ENCODE measurements at regions not wholly inside any gene's neighbourhood (a gene's known extent, or its start where the extent isn't known, plus 50 kb on each side); places are given as distances from the start of the nearest gene placed in this dataset.

DNA sequence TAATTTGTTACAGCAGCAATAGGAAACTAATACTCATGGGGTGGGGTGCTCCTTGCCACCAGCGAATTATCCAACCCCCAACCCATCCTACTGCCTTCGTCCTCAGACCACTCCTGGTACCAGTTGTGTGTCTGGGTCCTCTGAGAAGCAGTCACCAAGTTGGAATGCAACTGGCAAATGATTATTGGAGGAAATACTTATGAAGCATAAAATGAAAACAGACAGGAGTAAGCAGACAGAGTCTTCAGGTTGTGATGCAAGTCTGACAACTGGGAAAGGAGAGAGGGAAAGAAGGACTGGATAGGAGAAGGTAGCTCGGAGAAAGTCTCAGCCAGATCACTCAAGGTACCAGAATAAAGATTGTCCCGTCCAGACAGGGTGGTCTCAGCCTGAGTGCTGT lies 181.1 kb upstream of the ARID2 start:
- no peak for DNase-seq (ENCODE audit: low read depth in 2 of 3, low spot score in 2 of 3)

- no peak for DNase-seq (ENCODE audit: low read depth in 2 of 3, low spot score in 2 of 3)
These were observed 180.1 kb upstream of the ARID2 start for GRCh38 chr12:45549337-45549902.

GRCh38 chr12:45553204-45553603 lies 176.3 kb upstream of the ARID2 start:
- DNase-seq (ENCODE audit: low read depth in 2 of 3, low spot score in 2 of 3) = no peak

DNA sequence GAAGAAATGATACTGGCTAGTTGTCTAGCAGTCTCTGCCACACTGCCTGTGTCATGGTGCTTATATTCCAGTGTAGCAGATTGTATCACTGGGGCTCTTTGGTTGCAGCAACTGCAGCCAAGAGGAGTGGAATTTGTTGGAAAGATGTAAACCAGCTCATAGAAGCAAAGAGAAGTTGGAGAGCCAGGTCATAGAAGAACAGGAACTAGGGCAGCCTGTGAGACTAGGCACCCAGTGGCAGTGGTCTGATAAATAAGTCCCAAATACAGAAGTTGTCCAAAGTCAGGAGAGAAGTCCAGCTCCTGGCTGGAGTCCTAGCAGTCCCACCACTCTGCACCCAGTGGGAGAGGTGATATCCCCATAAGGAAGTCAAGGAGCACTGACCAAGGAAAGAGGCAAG lies 172.5 kb upstream of the ARID2 start:
- peak in 1 of 3 donors; percentile 16 for DNase-seq (ENCODE audit: low read depth in 2 of 3, low spot score in 2 of 3)

DNA sequence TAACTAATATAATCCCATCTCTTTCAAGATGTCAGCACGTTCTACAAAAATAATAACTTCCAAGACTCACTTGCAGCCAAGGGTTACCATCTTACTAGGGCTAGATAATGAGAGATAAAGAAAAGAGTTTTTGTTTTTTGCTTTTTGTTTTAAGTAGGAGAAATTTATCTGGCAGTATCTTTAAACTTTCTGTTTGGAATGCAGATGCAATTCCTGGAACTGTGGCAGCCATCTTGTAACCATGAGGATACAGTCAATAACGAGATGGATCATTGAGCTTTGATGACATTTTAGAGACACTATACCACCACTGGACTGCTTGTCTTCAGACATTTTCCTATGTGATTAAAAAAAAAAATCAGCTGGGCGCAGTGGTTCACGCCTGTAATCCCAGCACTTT lies 171.2 kb upstream of the ARID2 start:
- no peak for DNase-seq (ENCODE audit: low read depth in 2 of 3, low spot score in 2 of 3)

DNA sequence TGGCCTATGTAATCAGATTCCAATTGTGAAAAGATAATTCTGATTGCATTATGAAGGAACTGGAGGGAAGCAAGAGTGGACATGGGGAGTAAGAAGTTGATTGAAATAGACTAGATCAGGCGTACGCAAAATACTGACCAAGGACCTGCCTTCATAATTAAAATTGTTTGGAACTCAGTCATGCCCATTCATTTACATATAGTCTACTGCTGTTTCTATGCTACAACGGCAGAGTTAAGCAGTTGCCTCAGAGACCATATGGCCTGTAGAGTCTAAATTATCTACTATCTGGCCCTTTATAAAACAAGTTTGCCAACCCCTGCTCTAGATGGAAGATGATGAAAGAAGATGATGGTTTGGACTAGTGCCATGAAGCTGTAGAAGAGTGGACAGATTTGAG lies 170.0 kb upstream of the ARID2 start:
- DNase-seq (ENCODE audit: low read depth in 2 of 3, low spot score in 2 of 3) = no peak

GRCh38 chr12:45560689-45561088 lies 168.8 kb upstream of the ARID2 start:
- no peak for DNase-seq (ENCODE audit: low read depth in 2 of 3, low spot score in 2 of 3)

- no peak for DNase-seq (ENCODE audit: low read depth in 2 of 3, low spot score in 2 of 3)
These were observed 168.0 kb upstream of the ARID2 start for GRCh38 chr12:45561488-45561887.

- no peak for DNase-seq (ENCODE audit: low read depth in 2 of 3, low spot score in 2 of 3)
These were observed 163.9 kb upstream of the ARID2 start for GRCh38 chr12:45565590-45565989.

GRCh38 chr12:45566257-45566656 lies 163.2 kb upstream of the ARID2 start:
- DNase-seq (ENCODE audit: low read depth in 2 of 3, low spot score in 2 of 3) = no peak

GRCh38 chr12:45568808-45569207 lies 160.7 kb upstream of the ARID2 start:
- peak in 1 of 3 donors; percentile 32 for DNase-seq (ENCODE audit: low read depth in 2 of 3, low spot score in 2 of 3)

DNA sequence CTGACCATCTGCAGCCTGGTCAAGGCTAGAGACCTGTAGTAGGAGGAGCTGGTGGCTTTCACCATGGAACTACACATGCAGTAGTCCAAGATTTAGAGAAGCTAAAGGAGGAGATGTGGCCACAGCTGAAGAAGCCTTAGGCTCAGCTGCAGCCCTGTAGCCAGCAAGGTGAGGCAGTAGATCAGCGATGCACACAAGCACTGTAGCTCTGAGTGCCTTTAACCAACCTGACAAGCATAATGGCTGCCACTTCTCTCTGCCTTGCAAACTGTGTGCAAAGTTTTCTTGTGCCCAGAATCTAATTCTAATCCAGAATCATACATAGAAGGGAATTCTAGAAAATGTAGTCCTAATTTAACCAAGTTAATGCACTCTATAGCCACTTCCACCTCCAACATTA lies 159.0 kb upstream of the ARID2 start:
- DNase-seq (ENCODE audit: low read depth in 2 of 3, low spot score in 2 of 3) = no peak

- DNase-seq (ENCODE audit: low read depth in 2 of 3, low spot score in 2 of 3) = no peak
These were observed 157.4 kb upstream of the ARID2 start for GRCh38 chr12:45572114-45572513.

DNA sequence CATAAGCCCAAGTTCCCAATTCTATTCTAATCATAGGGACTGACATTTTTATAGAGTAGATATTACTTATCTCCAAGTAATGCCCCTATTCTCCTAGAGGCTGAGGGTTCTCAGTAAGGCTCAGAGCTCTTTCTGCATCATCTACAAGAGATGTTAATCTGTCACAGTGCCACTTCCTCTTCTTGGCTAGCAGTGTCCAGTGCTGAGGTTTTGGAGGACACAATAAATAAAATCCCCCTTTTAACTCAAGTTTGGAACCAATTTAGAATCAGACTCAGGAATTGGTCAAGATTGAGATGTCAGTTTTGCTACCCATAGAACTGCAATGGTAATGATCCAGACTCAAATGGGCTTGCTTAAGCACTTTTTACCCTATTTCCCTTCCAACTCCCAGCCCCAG lies 154.1 kb upstream of the ARID2 start:
- peak in 1 of 3 donors; percentile 40 for DNase-seq (ENCODE audit: low read depth in 2 of 3, low spot score in 2 of 3)

DNA sequence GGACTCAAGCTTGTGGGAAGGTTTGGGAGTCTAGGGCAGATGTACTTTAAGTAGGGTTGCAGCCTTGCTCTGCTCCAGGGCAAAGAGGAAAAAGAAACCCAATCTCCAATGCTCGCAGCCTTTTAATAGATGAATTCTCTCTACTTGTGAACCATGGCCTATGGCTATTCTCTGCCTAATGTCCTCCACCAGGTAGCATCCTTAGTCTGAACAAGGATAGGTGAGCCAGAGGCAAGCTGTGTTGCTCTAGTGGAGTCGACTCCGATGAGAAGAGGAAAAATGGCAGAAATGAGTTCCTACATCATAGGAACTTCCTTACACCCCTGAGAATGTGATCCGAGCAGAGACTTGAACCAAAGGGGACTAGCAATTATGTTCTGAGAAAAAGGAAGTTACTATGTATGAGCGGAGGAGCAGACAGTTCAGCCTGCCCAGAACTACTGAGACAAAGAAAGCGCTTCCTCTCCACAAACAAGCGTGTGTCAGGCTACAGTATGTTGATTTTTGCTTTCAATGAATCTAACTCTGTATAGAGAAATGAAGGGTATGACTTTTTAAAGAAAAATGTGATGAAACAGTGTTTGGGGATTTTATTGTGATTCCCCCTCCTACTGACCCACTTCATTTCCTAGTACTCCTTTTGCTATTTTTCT lies 153.6 kb upstream of the ARID2 start:
- DNase-seq (ENCODE audit: low read depth in 2 of 3, low spot score in 2 of 3) = peak in 2 of 3 donors; percentile 22 to 68

GRCh38 chr12:45577844-45578399 lies 151.6 kb upstream of the ARID2 start:
- DNase-seq (ENCODE audit: low read depth in 2 of 3, low spot score in 2 of 3) = no peak

- DNase-seq (ENCODE audit: low read depth in 2 of 3, low spot score in 2 of 3) = no peak
These were observed 149.0 kb upstream of the ARID2 start for GRCh38 chr12:45580356-45580969.

- no peak for DNase-seq (ENCODE audit: low read depth in 2 of 3, low spot score in 2 of 3)
These were observed 148.4 kb upstream of the ARID2 start for GRCh38 chr12:45581112-45581511.

DNA sequence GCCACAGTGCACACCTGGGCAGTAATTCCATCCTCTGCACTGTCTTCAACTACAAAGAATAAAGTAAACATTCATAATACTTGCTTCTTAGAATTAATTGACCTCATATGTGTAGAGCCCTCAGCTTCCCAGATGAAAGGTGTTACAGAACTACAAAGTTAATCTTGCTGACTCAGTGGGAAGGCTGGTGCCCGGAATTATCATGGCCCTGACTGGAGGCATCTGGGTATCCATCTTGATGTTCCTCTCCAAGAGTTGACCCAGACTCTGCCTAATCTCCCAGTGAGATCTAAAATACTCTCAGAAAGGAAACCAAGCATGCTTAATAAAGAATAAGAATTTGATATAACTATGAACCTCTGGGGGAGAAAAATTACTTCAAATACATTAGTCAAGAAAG lies 147.0 kb upstream of the ARID2 start:
- no peak for DNase-seq (ENCODE audit: low read depth in 2 of 3, low spot score in 2 of 3)

- peak in 1 of 3 donors; percentile 8 for DNase-seq (ENCODE audit: low read depth in 2 of 3, low spot score in 2 of 3)
These were observed 146.4 kb upstream of the ARID2 start for GRCh38 chr12:45582986-45583659.

DNA sequence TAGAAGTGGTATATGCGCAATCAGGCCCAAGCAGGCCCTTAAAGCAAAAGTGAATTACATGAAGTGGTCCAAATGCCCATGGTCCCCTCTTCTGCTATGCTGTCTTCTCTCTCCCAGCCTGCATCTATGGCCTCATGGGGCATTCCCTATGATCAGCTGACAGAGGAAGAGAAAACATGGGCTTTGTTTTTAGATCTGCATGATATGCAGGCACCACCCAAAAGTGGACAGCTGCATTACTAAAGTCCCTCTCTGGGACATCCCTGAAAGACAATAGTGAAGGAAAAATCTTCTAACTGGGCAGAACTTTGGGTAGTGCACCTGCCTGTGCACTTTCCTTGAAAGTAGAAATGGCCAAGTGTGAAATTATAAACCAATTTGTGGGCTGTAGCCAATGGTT lies 145.2 kb upstream of the ARID2 start:
- DNase-seq (ENCODE audit: low read depth in 2 of 3, low spot score in 2 of 3) = no peak

Data from hematopoietic multipotent progenitor cell (in vitro differentiated cells).